DOHH2 (cell line): ENCODE measurements at regions not wholly inside any gene's neighbourhood (a gene's known extent, or its start where the extent isn't known, plus 50 kb on each side); places are given as distances from the start of the nearest gene placed in this dataset.

Experiments
- EZH2phosphoT487 ChIP-seq: fragments of 200-600 bp; sonication (generic); IDR thresholded peaks from 2 replicates; pipeline ENCODE4 v1.6.1; 2017; ENCODE audit warnings: borderline replicate concordance, mild to moderate bottlenecking, antibody characterized with exemption, low read length, moderate library complexity, mixed read lengths
- TF ChIP-seq, protein P1 (sequence below): fragments of 200-600 bp; sonication (generic); IDR thresholded peaks from one replicate; pipeline ENCODE4 v1.5.1; 2014; ENCODE audit warnings: antibody characterized with exemption, mild to moderate bottlenecking, low read depth, low read length; ENCODE audit not compliant: poor library complexity, severe bottlenecking

DNA sequence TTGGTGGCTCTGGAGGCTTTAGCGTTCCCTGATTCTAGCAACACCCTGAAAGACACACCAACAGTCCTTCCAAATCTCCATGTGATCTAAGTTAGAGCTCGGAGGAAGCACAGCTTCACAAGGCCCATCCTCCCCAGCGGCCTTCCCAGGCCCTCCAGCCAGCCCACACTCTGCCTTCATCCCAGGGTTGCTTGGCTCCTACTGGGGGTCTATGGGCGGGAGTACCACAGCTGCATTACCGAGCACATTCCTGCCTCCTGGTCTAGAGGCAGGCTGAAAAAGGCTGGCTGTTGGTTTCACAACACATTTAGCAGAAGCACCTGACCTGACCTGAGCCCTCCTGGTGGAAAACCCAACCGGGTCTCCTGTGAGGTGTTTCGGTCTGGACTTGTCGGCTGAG, 54.7 kb upstream of the TRIM67 start:
- TF ChIP-seq, protein P1, sequence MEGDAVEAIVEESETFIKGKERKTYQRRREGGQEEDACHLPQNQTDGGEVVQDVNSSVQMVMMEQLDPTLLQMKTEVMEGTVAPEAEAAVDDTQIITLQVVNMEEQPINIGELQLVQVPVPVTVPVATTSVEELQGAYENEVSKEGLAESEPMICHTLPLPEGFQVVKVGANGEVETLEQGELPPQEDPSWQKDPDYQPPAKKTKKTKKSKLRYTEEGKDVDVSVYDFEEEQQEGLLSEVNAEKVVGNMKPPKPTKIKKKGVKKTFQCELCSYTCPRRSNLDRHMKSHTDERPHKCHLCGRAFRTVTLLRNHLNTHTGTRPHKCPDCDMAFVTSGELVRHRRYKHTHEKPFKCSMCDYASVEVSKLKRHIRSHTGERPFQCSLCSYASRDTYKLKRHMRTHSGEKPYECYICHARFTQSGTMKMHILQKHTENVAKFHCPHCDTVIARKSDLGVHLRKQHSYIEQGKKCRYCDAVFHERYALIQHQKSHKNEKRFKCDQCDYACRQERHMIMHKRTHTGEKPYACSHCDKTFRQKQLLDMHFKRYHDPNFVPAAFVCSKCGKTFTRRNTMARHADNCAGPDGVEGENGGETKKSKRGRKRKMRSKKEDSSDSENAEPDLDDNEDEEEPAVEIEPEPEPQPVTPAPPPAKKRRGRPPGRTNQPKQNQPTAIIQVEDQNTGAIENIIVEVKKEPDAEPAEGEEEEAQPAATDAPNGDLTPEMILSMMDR, result no peak
- no peak for TF ChIP-seq EZH2phosphoT487
